Choroid plexus epithelial cell (primary cell): ENCODE measurements at regions not wholly inside any gene's neighbourhood (a gene's known extent, or its start where the extent isn't known, plus 50 kb on each side); places are given as distances from the start of the nearest gene placed in this dataset.

Source experiments
- DNase-seq: peaks from one replicate; pipeline ENCODE4 v3.0.0-alpha.2; 2010; ENCODE audit warnings: low read depth
- H3K4me3 ChIP-seq: 2 replicates; pipeline ENCODE4 v1.5.1; 2011; ENCODE audit warnings: low read depth, mild to moderate bottlenecking, control low read depth, low read length, moderate library complexity
- CTCF ChIP-seq: conservative IDR thresholded peaks from 2 replicates; pipeline ENCODE4 v1.5.1; 2011; ENCODE audit warnings: low read depth, mild to moderate bottlenecking, control low read depth, inconsistent platforms, low read length, moderate library complexity

GRCh38 chr6:140774080-140774505 is 1358.6 kb upstream of the GJE1 start:
- peak; percentile 93 for DNase-seq
- no peak for TF ChIP-seq CTCF
- H3K4me3 ChIP-seq: no peak overlapping the region

GRCh38 chr6:140773276-140773675 is 1359.4 kb upstream of the GJE1 start:
- H3K4me3 ChIP-seq: no peak overlapping the region
- no peak for TF ChIP-seq CTCF
- DNase-seq: peak; percentile 28

GRCh38 chr6:140772576-140772975 is 1360.1 kb upstream of the GJE1 start:
- no peak for DNase-seq
- H3K4me3 ChIP-seq: no peak overlapping the region
- TF ChIP-seq CTCF: no peak

- H3K4me3 ChIP-seq: no peak overlapping the region
- DNase-seq: no peak
- TF ChIP-seq CTCF: no peak
These were observed 1364.6 kb upstream of the GJE1 start for GRCh38 chr6:140768133-140768532.

- peak; percentile 26 for DNase-seq
- H3K4me3 ChIP-seq: no peak overlapping the region
- no peak for TF ChIP-seq CTCF
These were observed 1365.7 kb upstream of the GJE1 start for GRCh38 chr6:140766999-140767398.

GRCh38 chr6:140758169-140758877 is 1374.4 kb upstream of the GJE1 start:
- no peak for TF ChIP-seq CTCF
- peak; percentile 45 for DNase-seq
- no peak overlapping the region for H3K4me3 ChIP-seq

- no peak for TF ChIP-seq CTCF
- DNase-seq: no peak
- H3K4me3 ChIP-seq: no peak overlapping the region
These were observed 1377.8 kb upstream of the CITED2 start for GRCh38 chr6:140752234-140752633.
